ENCODE measurements at regions not wholly inside any gene's neighbourhood (a gene's known extent, or its start where the extent isn't known, plus 50 kb on each side); places are given as distances from the start of the nearest gene placed in this dataset.

- DNase-seq (ENCODE audit: low read depth, low spot score), result no peak
- H3K79me2 ChIP-seq (ENCODE audit: control insufficient read depth, insufficient read depth, low read length), result no peaks in the 10 kb centered on the region
- H3K27ac ChIP-seq (ENCODE audit: control insufficient read depth, insufficient read depth), result no peak overlapping the region
- no peaks in the 10 kb centered on the region for H3K27me3 ChIP-seq (replicated peaks in 1 of 2; ENCODE audit: control insufficient read depth in 2 of 2, insufficient read depth in 2 of 2, low read length in 1 of 2)
- ChIA-PET POLR2A (no interaction called here), RAD21 (ENCODE audit: unreplicated experiment) (no interaction called here), CTCF (no interaction called here), SMC1A (ENCODE audit: uncharacterized antibody, unreplicated experiment) (no interaction called here)
- no TSS peak for BruUV-seq (replicated peaks)
- H3K9ac ChIP-seq (ENCODE audit: control insufficient read depth, insufficient read depth, low read length), result no peak overlapping the region
- ATAC-seq, result no peak
- no peaks in the 10 kb centered on the region for H3K9me3 ChIP-seq (replicated peaks; ENCODE audit: control insufficient read depth, insufficient read depth, low read length)
- no peaks in the 10 kb centered on the region for H3K4me1 ChIP-seq (ENCODE audit: control insufficient read depth, insufficient read depth, low read length)
- in situ Hi-C loops (cut with MboI) (no loop called here), intact Hi-C loops (cut with micrococcal nuclease; ENCODE audit: unreplicated experiment) (no loop called here)
- H3K4me2 ChIP-seq (ENCODE audit: control insufficient read depth, insufficient read depth), result no peak overlapping the region
- no peak for FAIRE-seq
- no peaks in the 10 kb centered on the region for H3K36me3 ChIP-seq (ENCODE audit: control insufficient read depth in 2 of 2, insufficient read depth in 2 of 2, low read length in 1 of 2)
- H4K20me1 ChIP-seq (ENCODE audit: control insufficient read depth, insufficient read depth), result no peaks in the 10 kb centered on the region
- no peak overlapping the region for H2AFZ ChIP-seq (ENCODE audit: control insufficient read depth, low read depth, low read length)
- 39% methylated on average over 6 of the region's 6 CpGs for WGBS (ENCODE audit: insufficient coverage, insufficient replicate concordance, low lambda C conversion rate, missing lambda C conversion rate)
- no peak for TF ChIP-seq NFYA (IDR thresholded peaks at IDR 0.05; ENCODE audit: borderline replicate concordance, low read depth, low read length)
- TF ChIP-seq SMARCA5 (IDR thresholded peaks at IDR 0.05), result no peak
- TF ChIP-seq MEF2B (IDR thresholded peaks at IDR 0.05; ENCODE audit: partially characterized antibody, poor library complexity, severe bottlenecking), result no peak
- no peak for TF ChIP-seq EP300 (IDR thresholded peaks at IDR 0.05; ENCODE audit: borderline replicate concordance in 1 of 2, control insufficient read depth in 1 of 2, low read depth in 2 of 2, low read length in 2 of 2)
- TF ChIP-seq PBX3 (IDR thresholded peaks at IDR 0.05; ENCODE audit: insufficient replicate concordance, low read depth, low read length), result no peak
- TF ChIP-seq HCFC1 (IDR thresholded peaks at IDR 0.05; ENCODE audit: low read length), result no peak
- TF ChIP-seq NFXL1 (IDR thresholded peaks at IDR 0.05; ENCODE audit: borderline replicate concordance), result no peak
- no peak for TF ChIP-seq CREB1 (IDR thresholded peaks at IDR 0.05; ENCODE audit: low read depth)
- TF ChIP-seq NR2C1 (IDR thresholded peaks at IDR 0.05), result no peak
- no peak for TF ChIP-seq SMAD1 (IDR thresholded peaks at IDR 0.05; ENCODE audit: low read depth, partially characterized antibody)
- no peak for TF ChIP-seq TCF3 (IDR thresholded peaks at IDR 0.05; ENCODE audit: borderline replicate concordance, insufficient read depth, low read depth, low read length)
- TF ChIP-seq SRF (IDR thresholded peaks at IDR 0.05; ENCODE audit: low read depth in 2 of 2, low read length in 2 of 2), result no peak
- TF ChIP-seq WRNIP1 (IDR thresholded peaks at IDR 0.05; ENCODE audit: borderline replicate concordance, low read depth, low read length), result no peak
- TF ChIP-seq TCF12 (IDR thresholded peaks at IDR 0.05; ENCODE audit: low read depth, low read length), result no peak
- TF ChIP-seq RAD51 (IDR thresholded peaks at IDR 0.05), result no peak
- no peak for TF ChIP-seq ZNF217 (IDR thresholded peaks at IDR 0.05)
- TF ChIP-seq, protein P1, sequence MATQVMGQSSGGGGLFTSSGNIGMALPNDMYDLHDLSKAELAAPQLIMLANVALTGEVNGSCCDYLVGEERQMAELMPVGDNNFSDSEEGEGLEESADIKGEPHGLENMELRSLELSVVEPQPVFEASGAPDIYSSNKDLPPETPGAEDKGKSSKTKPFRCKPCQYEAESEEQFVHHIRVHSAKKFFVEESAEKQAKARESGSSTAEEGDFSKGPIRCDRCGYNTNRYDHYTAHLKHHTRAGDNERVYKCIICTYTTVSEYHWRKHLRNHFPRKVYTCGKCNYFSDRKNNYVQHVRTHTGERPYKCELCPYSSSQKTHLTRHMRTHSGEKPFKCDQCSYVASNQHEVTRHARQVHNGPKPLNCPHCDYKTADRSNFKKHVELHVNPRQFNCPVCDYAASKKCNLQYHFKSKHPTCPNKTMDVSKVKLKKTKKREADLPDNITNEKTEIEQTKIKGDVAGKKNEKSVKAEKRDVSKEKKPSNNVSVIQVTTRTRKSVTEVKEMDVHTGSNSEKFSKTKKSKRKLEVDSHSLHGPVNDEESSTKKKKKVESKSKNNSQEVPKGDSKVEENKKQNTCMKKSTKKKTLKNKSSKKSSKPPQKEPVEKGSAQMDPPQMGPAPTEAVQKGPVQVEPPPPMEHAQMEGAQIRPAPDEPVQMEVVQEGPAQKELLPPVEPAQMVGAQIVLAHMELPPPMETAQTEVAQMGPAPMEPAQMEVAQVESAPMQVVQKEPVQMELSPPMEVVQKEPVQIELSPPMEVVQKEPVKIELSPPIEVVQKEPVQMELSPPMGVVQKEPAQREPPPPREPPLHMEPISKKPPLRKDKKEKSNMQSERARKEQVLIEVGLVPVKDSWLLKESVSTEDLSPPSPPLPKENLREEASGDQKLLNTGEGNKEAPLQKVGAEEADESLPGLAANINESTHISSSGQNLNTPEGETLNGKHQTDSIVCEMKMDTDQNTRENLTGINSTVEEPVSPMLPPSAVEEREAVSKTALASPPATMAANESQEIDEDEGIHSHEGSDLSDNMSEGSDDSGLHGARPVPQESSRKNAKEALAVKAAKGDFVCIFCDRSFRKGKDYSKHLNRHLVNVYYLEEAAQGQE (IDR thresholded peaks at IDR 0.05; ENCODE audit: low read depth, low read length), result no peak
- TF ChIP-seq SUZ12 (IDR thresholded peaks at IDR 0.05; ENCODE audit: unreplicated experiment), result no peak
- no peak for TF ChIP-seq SMAD5 (IDR thresholded peaks at IDR 0.05; ENCODE audit: low read depth)
- no peak for TF ChIP-seq ZNF384 (IDR thresholded peaks at IDR 0.05; ENCODE audit: borderline replicate concordance, low read depth, low read length)
- H3K4me3 ChIP-seq, result no peak overlapping the region
Measured at GRCh38 chr13:109307027-109307426, 479.4 kb downstream of the IRS2 start.

Measured in GM12878 (cell line).